HepG2 (cell line): ENCODE measurements at regions not wholly inside any gene's neighbourhood (a gene's known extent, or its start where the extent isn't known, plus 50 kb on each side); places are given as distances from the start of the nearest gene placed in this dataset.

Source experiments
- ATAC-seq: fragments of 200-7000 bp; cut with Tn5 transposase; 3 replicates; pipeline ENCODE4 v1.9.1; 2020; ENCODE audit warnings: mild to moderate bottlenecking, moderate library complexity
- BruUV-seq: library from RNA; stranded (reverse); fragments of 400-500 nt; replicated peaks from 2 replicates; lab custom pipeline; 2021; lab: Mats Ljungman, UMichigan
- CTCF ChIA-PET: fragments of 300-600 bp; formaldehyde crosslinking; extraction: SDS; loops from one replicate; lab custom pipeline; 2021; ENCODE audit warnings: low total read pairs, inconsistent platforms, low intra/inter-chr PET ratio; lab: Yijun Ruan, JAX
- POLR2A ChIA-PET: fragments of 350-600 bp; sonication (Branson Sonifier 250); formaldehyde crosslinking; loops from one replicate; lab custom pipeline; 2020; ENCODE audit warnings: antibody characterized with exemption, inconsistent platforms; lab: Yijun Ruan, JAX
- DNase-seq: peaks from one replicate; pipeline ENCODE4 v3.0.0-alpha.2; 2015; ENCODE audit warnings: low spot score
- FAIRE-seq: peaks from 3 replicates; lab custom pipeline; 2011; peaks lifted over from hg19 to GRCh38; lab: Jason Lieb, UNC
- H2AFZ ChIP-seq: one replicate; pipeline ENCODE4 v1.6.1; 2011; ENCODE audit warnings: low read length, inconsistent platforms
- H3K27ac ChIP-seq: fragments of 300-600 bp; 3 replicates; pipeline ENCODE4 v1.8.0; 2011; ENCODE audit warnings: mixed run types, mild to moderate bottlenecking, mixed read lengths, low read length, inconsistent platforms; ENCODE audit not compliant: insufficient read depth; ENCODE audit errors: extremely low read length
- H3K27me3 ChIP-seq, 2 experiments: fragments of 200-600 bp in 1 of 2; 2 replicates in 1 of 2; 3 replicates in 1 of 2; pipeline versions ENCODE4 v1.6.0 to v1.8.0; 2011; ENCODE audit warnings: low read length in 2 of 2, mild to moderate bottlenecking in 2 of 2, moderate library complexity in 2 of 2, inconsistent platforms in 1 of 2; ENCODE audit not compliant: insufficient read depth in 2 of 2, control insufficient read depth in 1 of 2
- H3K36me3 ChIP-seq, 2 experiments: fragments of 200-600 bp in 1 of 2; replicated peaks in 1 of 2; 2 replicates in 1 of 2; 3 replicates in 1 of 2; pipeline versions ENCODE4 v1.5.1 to v1.8.0; 2011; ENCODE audit warnings: low read length in 2 of 2, inconsistent platforms in 1 of 2; ENCODE audit not compliant: insufficient read depth in 2 of 2, control insufficient read depth in 1 of 2
- H3K4me1 ChIP-seq: 2 replicates; pipeline ENCODE4 v1.5.1; 2012; ENCODE audit warnings: low read length, inconsistent platforms; ENCODE audit not compliant: insufficient read depth
- H3K4me2 ChIP-seq: 2 replicates; pipeline ENCODE4 v1.6.0; 2011; ENCODE audit warnings: low read depth, low read length, inconsistent platforms
- H3K4me3 ChIP-seq, 3 experiments: fragments of 200-600 bp in 1 of 3; sonication (generic), shearing (Covaris generic) in 1 of 3; replicated peaks in 1 of 3; 2 replicates each; pipeline ENCODE4 v1.5.1; 2011 to 2016; ENCODE audit warnings: low read length in 3 of 3, inconsistent platforms in 2 of 3, low read depth in 2 of 3, mild to moderate bottlenecking in 2 of 3, control low read depth in 1 of 3, mixed read lengths in 1 of 3; ENCODE audit not compliant: insufficient read depth in 1 of 3
- H3K79me2 ChIP-seq: one replicate; pipeline ENCODE4 v1.6.1; 2011; ENCODE audit warnings: low read length, inconsistent platforms; ENCODE audit not compliant: insufficient read depth
- H3K9ac ChIP-seq: 2 replicates; pipeline ENCODE4 v1.6.0; 2011; ENCODE audit warnings: mild to moderate bottlenecking, low read depth, low read length, inconsistent platforms; ENCODE audit not compliant: insufficient read depth
- H3K9me3 ChIP-seq: 2 replicates; pipeline ENCODE4 v1.5.1; 2012; ENCODE audit warnings: mild to moderate bottlenecking, low read length
- H4K20me1 ChIP-seq: 2 replicates; pipeline ENCODE4 v1.6.0; 2011; ENCODE audit warnings: inconsistent platforms, mild to moderate bottlenecking, low read length, moderate library complexity; ENCODE audit not compliant: insufficient read depth
- MIER2 ChIP-seq: IDR thresholded peaks from 2 replicates; pipeline ENCODE4 v1.6.1; 2016; ENCODE audit warnings: missing biosample characterization, missing genetic modification reagents
- POLR2G ChIP-seq: fragments of 200-400 bp; formaldehyde crosslinking; IDR thresholded peaks from 2 replicates; pipeline ENCODE4 v1.6.1; 2018; ENCODE audit warnings: mild to moderate bottlenecking, low read depth, low read length, moderate library complexity
- ZNF30 ChIP-seq: sonication (generic); formaldehyde crosslinking; IDR thresholded peaks from 2 replicates; pipeline ENCODE4 v1.5.0; 2020; ENCODE audit warnings: mild to moderate bottlenecking, missing genetic modification reagents
- ZNF83 ChIP-seq: sonication (generic); formaldehyde crosslinking; IDR thresholded peaks from 2 replicates; pipeline ENCODE4 v1.4.0; 2020; ENCODE audit warnings: missing genetic modification reagents, mild to moderate bottlenecking, borderline replicate concordance
- WGBS: methylation state at CpG from one replicate; pipeline ENCODE4 v1.1.6; 2017; ENCODE audit warnings: low lambda C conversion rate; 5-methylcytosine and 5-hydroxymethylcytosine counted together
- in situ Hi-C: cut with HindIII; loops from 2 replicates; pipeline ENCODE4 v1.10.0; 2017; ENCODE audit warnings: low pct_unique_long_range_greater_than_20kb; ENCODE audit not compliant: extremely low pct_ligation_motif_present
- intact Hi-C: fragments of 100-400 bp; cut with micrococcal nuclease; formaldehyde crosslinking; loops from one replicate; pipeline ENCODE4 v1.10.0; 2022; ENCODE audit not compliant: unreplicated experiment
- TF ChIP-seq, protein P1 (sequence below), 2 experiments: sonication (generic) in 1 of 2; formaldehyde crosslinking in 1 of 2; IDR thresholded peaks; 2 replicates each; pipeline versions ENCODE4 v1.4.0 to v1.6.1; 2016 to 2020; ENCODE audit warnings: borderline replicate concordance in 1 of 2, low read depth in 1 of 2, mild to moderate bottlenecking in 1 of 2, missing genetic modification reagents in 1 of 2
- TF ChIP-seq, protein P2 (sequence below), 2 experiments: IDR thresholded peaks; 2 replicates each; pipeline ENCODE4 v1.6.1; 2011 to 2012; ENCODE audit warnings: low read length in 2 of 2, borderline replicate concordance in 1 of 2, low read depth in 1 of 2, mild to moderate bottlenecking in 1 of 2, moderate library complexity in 1 of 2

DNA sequence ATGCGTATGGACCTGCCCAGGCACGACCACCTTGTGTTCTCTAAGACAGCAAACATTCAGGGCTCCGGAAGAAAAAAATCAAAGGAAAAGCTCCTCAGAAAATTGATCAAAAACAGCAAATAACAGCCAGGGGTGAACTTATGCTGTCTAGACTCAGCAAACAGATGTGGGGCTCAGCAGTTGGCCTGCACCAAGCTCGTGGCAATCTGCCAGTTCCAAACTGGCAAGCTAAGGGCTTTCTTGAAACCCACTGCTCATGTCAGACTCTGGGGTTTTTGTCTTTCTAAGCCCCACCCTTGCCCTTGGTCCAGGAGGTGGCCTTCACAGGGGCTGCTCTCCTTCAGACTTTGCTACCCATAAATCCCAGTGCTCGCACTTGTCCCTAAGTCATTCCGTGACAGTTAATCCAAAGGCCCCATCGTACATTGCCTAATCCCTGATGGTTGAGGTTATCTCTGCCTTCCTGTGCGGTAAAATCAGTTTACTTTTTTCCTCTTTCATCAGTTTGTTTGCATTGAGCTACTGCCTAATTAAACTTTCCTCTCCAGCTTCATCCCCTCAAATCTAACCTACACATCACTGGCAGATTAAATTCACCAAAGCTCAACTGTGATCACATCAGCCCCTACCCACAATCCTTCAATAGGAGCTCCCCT is 408.0 kb downstream of the LRATD1 start (continued):
- TF ChIP-seq, protein P1, sequence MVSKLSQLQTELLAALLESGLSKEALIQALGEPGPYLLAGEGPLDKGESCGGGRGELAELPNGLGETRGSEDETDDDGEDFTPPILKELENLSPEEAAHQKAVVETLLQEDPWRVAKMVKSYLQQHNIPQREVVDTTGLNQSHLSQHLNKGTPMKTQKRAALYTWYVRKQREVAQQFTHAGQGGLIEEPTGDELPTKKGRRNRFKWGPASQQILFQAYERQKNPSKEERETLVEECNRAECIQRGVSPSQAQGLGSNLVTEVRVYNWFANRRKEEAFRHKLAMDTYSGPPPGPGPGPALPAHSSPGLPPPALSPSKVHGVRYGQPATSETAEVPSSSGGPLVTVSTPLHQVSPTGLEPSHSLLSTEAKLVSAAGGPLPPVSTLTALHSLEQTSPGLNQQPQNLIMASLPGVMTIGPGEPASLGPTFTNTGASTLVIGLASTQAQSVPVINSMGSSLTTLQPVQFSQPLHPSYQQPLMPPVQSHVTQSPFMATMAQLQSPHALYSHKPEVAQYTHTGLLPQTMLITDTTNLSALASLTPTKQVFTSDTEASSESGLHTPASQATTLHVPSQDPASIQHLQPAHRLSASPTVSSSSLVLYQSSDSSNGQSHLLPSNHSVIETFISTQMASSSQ (IDR thresholded peaks at IDR 0.05; ENCODE audit: low read depth) = no peak
- TF ChIP-seq, protein P1 (CRISPR knock-in tag; IDR thresholded peaks at IDR 0.05; ENCODE audit: borderline replicate concordance) = no peak
- no peak for TF ChIP-seq POLR2G
- TF ChIP-seq ZNF83 (CRISPR knock-in tag) = no peak

DNA sequence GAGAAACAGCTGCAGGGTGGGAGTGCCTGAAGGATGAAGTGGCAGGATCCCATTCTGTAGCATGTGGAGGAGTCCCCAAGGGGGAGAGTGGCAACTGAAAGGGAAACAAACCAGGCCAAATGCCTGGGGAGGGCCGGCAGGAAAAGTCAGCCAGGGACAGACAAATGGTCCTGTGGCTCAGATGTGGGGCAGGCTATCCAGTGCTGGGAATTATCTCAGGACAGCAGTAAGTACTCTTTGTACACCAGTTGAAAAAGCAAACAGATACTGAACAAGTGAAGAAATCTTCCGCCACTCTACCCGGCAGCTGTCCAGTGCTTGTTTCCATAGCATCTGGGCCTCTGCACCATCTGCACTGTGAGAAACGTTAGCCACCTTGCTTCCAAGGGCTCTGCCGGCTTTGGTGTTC is 408.9 kb downstream of the LRATD1 start:
- in situ Hi-C loops = no loop called here
- Histone ChIP-seq H3K79me2 (no peaks in the 10 kb centered on the region), H3K9me3 (no peaks in the 10 kb centered on the region), H2AFZ (no peak overlapping the region), H3K4me1 (no peaks in the 10 kb centered on the region), H3K4me3 (no peak overlapping the region), H3K27me3 (peaks cover 0 to 24% of the 10 kb centered on the region in 2 experiments; a peak in 1 of 5 replicates), H3K36me3 (no peaks in the 10 kb centered on the region), H3K9ac (no peak overlapping the region), H4K20me1 (no peaks in the 10 kb centered on the region), H3K27ac (no peak overlapping the region), H3K4me2 (no peak overlapping the region)
- TF ChIP-seq MIER2 (peak; percentile 62; the same call in 1 of the 2 replicates), ZNF30 (CRISPR knock-in tag) (no peak)
- TF ChIP-seq, protein P2, sequence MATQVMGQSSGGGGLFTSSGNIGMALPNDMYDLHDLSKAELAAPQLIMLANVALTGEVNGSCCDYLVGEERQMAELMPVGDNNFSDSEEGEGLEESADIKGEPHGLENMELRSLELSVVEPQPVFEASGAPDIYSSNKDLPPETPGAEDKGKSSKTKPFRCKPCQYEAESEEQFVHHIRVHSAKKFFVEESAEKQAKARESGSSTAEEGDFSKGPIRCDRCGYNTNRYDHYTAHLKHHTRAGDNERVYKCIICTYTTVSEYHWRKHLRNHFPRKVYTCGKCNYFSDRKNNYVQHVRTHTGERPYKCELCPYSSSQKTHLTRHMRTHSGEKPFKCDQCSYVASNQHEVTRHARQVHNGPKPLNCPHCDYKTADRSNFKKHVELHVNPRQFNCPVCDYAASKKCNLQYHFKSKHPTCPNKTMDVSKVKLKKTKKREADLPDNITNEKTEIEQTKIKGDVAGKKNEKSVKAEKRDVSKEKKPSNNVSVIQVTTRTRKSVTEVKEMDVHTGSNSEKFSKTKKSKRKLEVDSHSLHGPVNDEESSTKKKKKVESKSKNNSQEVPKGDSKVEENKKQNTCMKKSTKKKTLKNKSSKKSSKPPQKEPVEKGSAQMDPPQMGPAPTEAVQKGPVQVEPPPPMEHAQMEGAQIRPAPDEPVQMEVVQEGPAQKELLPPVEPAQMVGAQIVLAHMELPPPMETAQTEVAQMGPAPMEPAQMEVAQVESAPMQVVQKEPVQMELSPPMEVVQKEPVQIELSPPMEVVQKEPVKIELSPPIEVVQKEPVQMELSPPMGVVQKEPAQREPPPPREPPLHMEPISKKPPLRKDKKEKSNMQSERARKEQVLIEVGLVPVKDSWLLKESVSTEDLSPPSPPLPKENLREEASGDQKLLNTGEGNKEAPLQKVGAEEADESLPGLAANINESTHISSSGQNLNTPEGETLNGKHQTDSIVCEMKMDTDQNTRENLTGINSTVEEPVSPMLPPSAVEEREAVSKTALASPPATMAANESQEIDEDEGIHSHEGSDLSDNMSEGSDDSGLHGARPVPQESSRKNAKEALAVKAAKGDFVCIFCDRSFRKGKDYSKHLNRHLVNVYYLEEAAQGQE (IDR thresholded peaks at IDR 0.05; ENCODE audit: borderline replicate concordance in 1 of 2, low read depth in 1 of 2, low read length in 2 of 2) = peak in 1 of 2 experiments; percentile 86; a peak in 3 of 4 replicates
- FAIRE-seq (no peak), DNase-seq (no peak), ATAC-seq (peak; percentile 77)
- POLR2A ChIA-PET = no interaction called here
- intact Hi-C loops = no loop called here
- 7% methylated on average over 5 of the region's 5 CpGs for WGBS
- CTCF ChIA-PET = no interaction called here
- no TSS peak for BruUV-seq
